ENCODE measurements at regions not wholly inside any gene's neighbourhood (a gene's known extent, or its start where the extent isn't known, plus 50 kb on each side); places are given as distances from the start of the nearest gene placed in this dataset.

DNA sequence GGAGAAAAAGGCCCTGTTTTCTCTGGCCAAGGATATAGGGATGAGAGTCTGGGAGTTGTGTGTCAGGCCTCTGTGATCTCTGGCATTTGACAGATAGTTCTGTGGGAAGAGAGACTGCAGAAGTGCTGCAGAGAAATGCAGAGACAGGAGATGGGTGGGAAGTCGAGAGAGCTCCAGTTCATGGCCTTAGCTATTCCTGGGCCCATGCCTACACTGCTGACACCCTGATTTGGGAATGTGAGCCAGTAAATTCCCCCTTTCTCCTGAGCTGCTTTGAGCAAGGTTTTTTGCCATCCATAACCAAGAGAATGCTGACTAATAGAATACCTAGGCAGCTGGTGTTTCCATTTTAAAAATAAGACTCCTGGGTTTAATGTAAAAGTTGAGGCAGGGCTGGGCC lies 59.3 kb downstream of the EBLN2 start:
- no CpG with 5 or more reads among the region's 1 CpG for WGBS (ENCODE audit: extremely low coverage, insufficient coverage, insufficient read length)
- Histone ChIP-seq H3K27me3 (ENCODE audit: insufficient read depth, low read length) (no peaks in the 10 kb centered on the region), H3K4me1 (ENCODE audit: control insufficient read depth in 1 of 2, insufficient read depth in 2 of 2, low read length in 2 of 2) (no peaks in the 10 kb centered on the region), H2BK120ac (ENCODE audit: insufficient read depth, low read length, poor library complexity) (no peak overlapping the region), H2BK5ac (ENCODE audit: low read depth, low read length, poor library complexity) (no peak overlapping the region), H3K79me2 (ENCODE audit: control insufficient read depth, insufficient read depth, low read length, poor library complexity) (no peaks in the 10 kb centered on the region), H3K23ac (ENCODE audit: low read length) (no peak overlapping the region), H2AK5ac (ENCODE audit: low read length) (no peak overlapping the region), H2AFZ (ENCODE audit: insufficient read depth, low read length, poor library complexity) (no peak overlapping the region), H3K36me3 (ENCODE audit: control insufficient read depth in 1 of 2, insufficient read depth in 2 of 2, low read length in 2 of 2) (no peaks in the 10 kb centered on the region), H3K4ac (ENCODE audit: low read depth, low read length) (no peak overlapping the region), H3K18ac (ENCODE audit: low read length) (no peak overlapping the region), H4K8ac (ENCODE audit: low read depth, low read length) (no peak overlapping the region), H3K27ac (ENCODE audit: low read depth, low read length) (no peak overlapping the region), H3K4me3 (ENCODE audit: low read depth, low read length) (no peak overlapping the region), H3K79me1 (ENCODE audit: low read length) (no peaks in the 10 kb centered on the region), H3K14ac (ENCODE audit: low read length) (no peak overlapping the region), H3K9me3 (ENCODE audit: insufficient read depth, low read depth, low read length) (no peaks in the 10 kb centered on the region), H2BK12ac (ENCODE audit: low read length) (no peak overlapping the region), H3K9ac (ENCODE audit: low read length) (no peak overlapping the region), H4K91ac (ENCODE audit: low read depth, low read length) (no peak overlapping the region), H3K4me2 (ENCODE audit: low read length) (no peak overlapping the region), H4K12ac (ENCODE audit: low read depth, low read length) (no peak overlapping the region)
- DNase-seq: no peak

GRCh38 chr3:73121669-73122331 lies 60.3 kb downstream of the EBLN2 start:
- Histone ChIP-seq H4K8ac (ENCODE audit: low read depth, low read length) (no peak overlapping the region), H2BK5ac (ENCODE audit: low read depth, low read length, poor library complexity) (no peak overlapping the region), H3K27ac (ENCODE audit: low read depth, low read length) (no peak overlapping the region), H3K79me2 (ENCODE audit: control insufficient read depth, insufficient read depth, low read length, poor library complexity) (no peaks in the 10 kb centered on the region), H2AFZ (ENCODE audit: insufficient read depth, low read length, poor library complexity) (no peak overlapping the region), H2BK12ac (ENCODE audit: low read length) (no peak overlapping the region), H3K4me1 (ENCODE audit: control insufficient read depth in 1 of 2, insufficient read depth in 2 of 2, low read length in 2 of 2) (no peaks in the 10 kb centered on the region), H4K91ac (ENCODE audit: low read depth, low read length) (no peak overlapping the region), H3K27me3 (ENCODE audit: insufficient read depth, low read length) (no peaks in the 10 kb centered on the region), H2AK5ac (ENCODE audit: low read length) (no peak overlapping the region), H3K23ac (ENCODE audit: low read length) (no peak overlapping the region), H3K18ac (ENCODE audit: low read length) (no peak overlapping the region), H3K4me3 (ENCODE audit: low read depth, low read length) (no peak overlapping the region), H3K14ac (ENCODE audit: low read length) (no peak overlapping the region), H3K79me1 (ENCODE audit: low read length) (no peaks in the 10 kb centered on the region), H3K36me3 (ENCODE audit: control insufficient read depth in 1 of 2, insufficient read depth in 2 of 2, low read length in 2 of 2) (no peaks in the 10 kb centered on the region), H2BK120ac (ENCODE audit: insufficient read depth, low read length, poor library complexity) (no peak overlapping the region), H3K9me3 (ENCODE audit: insufficient read depth, low read depth, low read length) (no peaks in the 10 kb centered on the region), H4K12ac (ENCODE audit: low read depth, low read length) (no peak overlapping the region), H3K4ac (ENCODE audit: low read depth, low read length) (no peak overlapping the region), H3K9ac (ENCODE audit: low read length) (no peak overlapping the region), H3K4me2 (ENCODE audit: low read length) (no peak overlapping the region)
- WGBS (ENCODE audit: extremely low coverage, insufficient coverage, insufficient read length): no CpG with 5 or more reads among the region's 2 CpGs
- DNase-seq: no peak

- Histone ChIP-seq H2BK12ac (ENCODE audit: low read length) (no peak overlapping the region), H2AFZ (ENCODE audit: insufficient read depth, low read length, poor library complexity) (no peak overlapping the region), H3K23ac (ENCODE audit: low read length) (no peak overlapping the region), H3K36me3 (ENCODE audit: control insufficient read depth in 1 of 2, insufficient read depth in 2 of 2, low read length in 2 of 2) (no peaks in the 10 kb centered on the region), H4K91ac (ENCODE audit: low read depth, low read length) (no peak overlapping the region), H3K9me3 (ENCODE audit: insufficient read depth, low read depth, low read length) (no peaks in the 10 kb centered on the region), H3K4me3 (ENCODE audit: low read depth, low read length) (no peak overlapping the region), H3K4me2 (ENCODE audit: low read length) (no peak overlapping the region), H4K8ac (ENCODE audit: low read depth, low read length) (no peak overlapping the region), H3K27me3 (ENCODE audit: insufficient read depth, low read length) (no peaks in the 10 kb centered on the region), H3K27ac (ENCODE audit: low read depth, low read length) (no peak overlapping the region), H3K4ac (ENCODE audit: low read depth, low read length) (no peak overlapping the region), H3K9ac (ENCODE audit: low read length) (no peak overlapping the region), H3K14ac (ENCODE audit: low read length) (no peak overlapping the region), H3K79me2 (ENCODE audit: control insufficient read depth, insufficient read depth, low read length, poor library complexity) (no peaks in the 10 kb centered on the region), H4K12ac (ENCODE audit: low read depth, low read length) (no peak overlapping the region), H3K4me1 (ENCODE audit: control insufficient read depth in 1 of 2, insufficient read depth in 2 of 2, low read length in 2 of 2) (no peaks in the 10 kb centered on the region), H3K79me1 (ENCODE audit: low read length) (no peaks in the 10 kb centered on the region), H2BK120ac (ENCODE audit: insufficient read depth, low read length, poor library complexity) (no peak overlapping the region), H2AK5ac (ENCODE audit: low read length) (no peak overlapping the region), H2BK5ac (ENCODE audit: low read depth, low read length, poor library complexity) (no peak overlapping the region), H3K18ac (ENCODE audit: low read length) (no peak overlapping the region)
- DNase-seq: no peak
- WGBS (ENCODE audit: extremely low coverage, insufficient coverage, insufficient read length): no CpG with 5 or more reads among the region's 1 CpG
Measured at GRCh38 chr3:73134034-73134433, 72.6 kb downstream of the EBLN2 start.

GRCh38 chr3:73136941-73137340 lies 75.5 kb downstream of the EBLN2 start:
- Histone ChIP-seq H3K18ac (ENCODE audit: low read length) (no peak overlapping the region), H3K36me3 (ENCODE audit: control insufficient read depth in 1 of 2, insufficient read depth in 2 of 2, low read length in 2 of 2) (no peaks in the 10 kb centered on the region), H2BK5ac (ENCODE audit: low read depth, low read length, poor library complexity) (no peak overlapping the region), H3K14ac (ENCODE audit: low read length) (no peak overlapping the region), H3K4me1 (ENCODE audit: control insufficient read depth in 1 of 2, insufficient read depth in 2 of 2, low read length in 2 of 2) (no peaks in the 10 kb centered on the region), H3K4me2 (ENCODE audit: low read length) (no peak overlapping the region), H3K23ac (ENCODE audit: low read length) (no peak overlapping the region), H3K27ac (ENCODE audit: low read depth, low read length) (no peak overlapping the region), H3K27me3 (ENCODE audit: insufficient read depth, low read length) (no peaks in the 10 kb centered on the region), H4K8ac (ENCODE audit: low read depth, low read length) (no peak overlapping the region), H3K79me2 (ENCODE audit: control insufficient read depth, insufficient read depth, low read length, poor library complexity) (no peaks in the 10 kb centered on the region), H3K4ac (ENCODE audit: low read depth, low read length) (no peak overlapping the region), H3K79me1 (ENCODE audit: low read length) (no peaks in the 10 kb centered on the region), H2BK12ac (ENCODE audit: low read length) (no peak overlapping the region), H2BK120ac (ENCODE audit: insufficient read depth, low read length, poor library complexity) (no peak overlapping the region), H4K91ac (ENCODE audit: low read depth, low read length) (no peak overlapping the region), H2AK5ac (ENCODE audit: low read length) (no peak overlapping the region), H2AFZ (ENCODE audit: insufficient read depth, low read length, poor library complexity) (no peak overlapping the region), H3K9ac (ENCODE audit: low read length) (no peak overlapping the region), H3K9me3 (ENCODE audit: insufficient read depth, low read depth, low read length) (no peaks in the 10 kb centered on the region), H4K12ac (ENCODE audit: low read depth, low read length) (no peak overlapping the region), H3K4me3 (ENCODE audit: low read depth, low read length) (no peak overlapping the region)
- no peak for DNase-seq
- WGBS (ENCODE audit: extremely low coverage, insufficient coverage, insufficient read length): no CpG with 5 or more reads among the region's 6 CpGs

Data from trophoblast cell (in vitro differentiated cells and primary cell).